Umbilical cord (tissue), 1 donor: ENCODE measurements at regions not wholly inside any gene's neighbourhood (a gene's known extent, or its start where the extent isn't known, plus 50 kb on each side); places are given as distances from the start of the nearest gene placed in this dataset.

Experiments used
- DNase-seq: peaks from one replicate; pipeline ENCODE4 v3.0.0-alpha.2; 2015; ENCODE audit warnings: low spot score

GRCh38 chr2:239674101-239674980, 273.5 kb upstream of the HDAC4 start:
- no peak for DNase-seq

- no peak for DNase-seq
Measured at GRCh38 chr2:239673641-239674040, 272.8 kb upstream of the HDAC4 start.

- no peak for DNase-seq
Measured at GRCh38 chr2:239671916-239672849, 271.4 kb upstream of the HDAC4 start.

GRCh38 chr2:239671471-239671870, 270.7 kb upstream of the HDAC4 start:
- DNase-seq: no peak

GRCh38 chr2:239670463-239671120, 269.8 kb upstream of the HDAC4 start:
- DNase-seq: no peak

- no peak for DNase-seq
Measured at GRCh38 chr2:239669899-239670460, 269.2 kb upstream of the HDAC4 start.

GRCh38 chr2:239669181-239669898, 268.5 kb upstream of the HDAC4 start:
- DNase-seq: no peak

- no peak for DNase-seq
Measured at GRCh38 chr2:239668651-239669050, 267.8 kb upstream of the HDAC4 start.

- DNase-seq: no peak
Measured at GRCh38 chr2:239668042-239668441, 267.2 kb upstream of the HDAC4 start.

- no peak for DNase-seq
Measured at GRCh38 chr2:239667431-239667985, 266.7 kb upstream of the HDAC4 start.

GRCh38 chr2:239666855-239667376, 266.1 kb upstream of the HDAC4 start:
- peak; percentile 42 for DNase-seq

GRCh38 chr2:239666053-239666854, 265.4 kb upstream of the HDAC4 start:
- DNase-seq: no peak

- no peak for DNase-seq
Measured at GRCh38 chr2:239664216-239664810, 263.5 kb upstream of the HDAC4 start.

- no peak for DNase-seq
Measured at GRCh38 chr2:239663364-239663924, 262.6 kb upstream of the HDAC4 start.

- DNase-seq: no peak
Measured at GRCh38 chr2:239662413-239663120, 261.7 kb upstream of the HDAC4 start.

- DNase-seq: peak; percentile 23
Measured at GRCh38 chr2:239661334-239662312, 260.8 kb upstream of the HDAC4 start.
